ENCODE measurements at regions not wholly inside any gene's neighbourhood (a gene's known extent, or its start where the extent isn't known, plus 50 kb on each side); places are given as distances from the start of the nearest gene placed in this dataset.

DNA sequence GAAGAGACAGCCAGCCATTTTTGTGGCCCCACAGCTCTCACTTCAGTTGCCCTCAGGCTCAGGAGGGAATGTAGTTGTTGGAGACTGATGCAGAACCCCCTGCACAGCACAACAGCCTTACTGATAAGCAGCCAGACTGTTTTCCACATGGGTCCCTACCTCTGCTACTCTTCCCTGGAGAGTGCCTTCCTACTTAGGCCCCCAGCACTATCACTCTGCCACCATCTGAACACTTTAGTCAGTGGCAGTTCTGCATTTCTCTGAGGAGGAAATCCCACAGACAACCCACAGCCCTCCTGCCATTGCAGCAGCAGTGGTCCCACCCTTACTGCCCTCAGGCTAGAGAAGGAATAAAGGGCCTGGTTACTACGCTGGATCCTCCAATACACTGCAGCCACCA is 61.8 kb upstream of the PTPRD start:
- H3K9me3 Mint-ChIP-seq, result peaks cover 9% of the 10 kb centered on the region
- H3K4me3 Mint-ChIP-seq, result no peak overlapping the region
- no peaks in the 10 kb centered on the region for H3K27me3 Mint-ChIP-seq
- H3K36me3 Mint-ChIP-seq, result no peaks in the 10 kb centered on the region
- no peak for ATAC-seq
- H3K4me1 Mint-ChIP-seq, result no peaks in the 10 kb centered on the region
- H3K27ac Mint-ChIP-seq, result no peak overlapping the region

GRCh38 chr9:10678010-10678409 is 65.2 kb upstream of the PTPRD start:
- H3K4me3 Mint-ChIP-seq, result no peak overlapping the region
- H3K9me3 Mint-ChIP-seq, result peaks cover 9% of the 10 kb centered on the region
- H3K27me3 Mint-ChIP-seq, result no peaks in the 10 kb centered on the region
- no peaks in the 10 kb centered on the region for H3K4me1 Mint-ChIP-seq
- H3K27ac Mint-ChIP-seq, result no peak overlapping the region
- ATAC-seq, result no peak
- H3K36me3 Mint-ChIP-seq, result no peaks in the 10 kb centered on the region

- no peak overlapping the region for H3K27ac Mint-ChIP-seq
- H3K4me1 Mint-ChIP-seq, result no peaks in the 10 kb centered on the region
- no peaks in the 10 kb centered on the region for H3K36me3 Mint-ChIP-seq
- H3K9me3 Mint-ChIP-seq, result peaks cover 9% of the 10 kb centered on the region
- no peak overlapping the region for H3K4me3 Mint-ChIP-seq
- no peaks in the 10 kb centered on the region for H3K27me3 Mint-ChIP-seq
- ATAC-seq, result no peak
Measured at GRCh38 chr9:10678790-10679189, 66.0 kb upstream of the PTPRD start.

DNA sequence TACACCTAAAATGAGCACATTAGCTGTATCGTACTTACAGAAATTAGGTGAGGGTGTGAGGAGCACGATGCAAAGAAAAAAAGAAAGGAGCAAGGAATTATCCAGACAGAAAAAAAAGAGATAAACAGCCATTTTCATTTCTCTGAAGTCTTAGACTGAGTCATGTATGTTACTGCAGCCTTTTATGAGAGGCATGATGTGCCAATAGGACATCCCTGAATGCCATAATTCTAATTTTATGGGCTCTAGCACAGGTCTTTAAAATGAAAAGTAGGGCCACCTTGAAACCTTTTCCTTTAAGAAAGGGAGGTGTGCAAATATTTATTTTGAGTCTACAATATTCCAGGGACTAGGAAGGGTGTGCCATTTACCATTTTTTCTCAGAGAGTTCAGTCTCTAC is 74.1 kb upstream of the PTPRD start:
- ATAC-seq, result no peak
- Mint-ChIP-seq H3K4me3 (no peak overlapping the region), H3K9me3 (peaks cover 10% of the 10 kb centered on the region), H3K4me1 (no peaks in the 10 kb centered on the region), H3K36me3 (no peaks in the 10 kb centered on the region), H3K27ac (no peak overlapping the region), H3K27me3 (no peaks in the 10 kb centered on the region)

- no peak for ATAC-seq
- Mint-ChIP-seq H3K27ac (no peak overlapping the region), H3K27me3 (no peaks in the 10 kb centered on the region)
Measured at GRCh38 chr9:10690546-10690945, 77.7 kb upstream of the PTPRD start.

DNA sequence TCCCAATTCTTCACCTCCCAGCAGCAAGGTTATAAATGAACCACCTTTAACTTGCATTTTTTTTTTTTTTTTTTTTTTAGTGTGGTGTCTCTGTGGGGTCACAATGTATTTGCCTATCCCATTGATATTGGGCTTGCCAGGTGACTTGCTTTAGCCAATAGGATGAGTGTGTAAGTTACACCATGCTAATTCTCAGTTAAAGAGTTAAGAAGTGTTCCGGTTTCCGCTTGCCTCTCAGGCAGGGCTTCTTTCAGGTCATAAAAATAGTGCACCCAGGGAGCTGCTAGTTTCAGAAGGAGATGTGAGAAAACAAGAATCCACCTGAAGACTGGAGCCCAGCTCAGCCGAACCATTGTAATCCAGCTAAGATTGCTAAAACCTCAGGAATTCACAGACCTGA is 84.2 kb upstream of the PTPRD start:
- Mint-ChIP-seq H3K9me3 (no peaks in the 10 kb centered on the region), H3K27ac (no peak overlapping the region), H3K4me3 (no peak overlapping the region), H3K4me1 (no peaks in the 10 kb centered on the region), H3K27me3 (no peaks in the 10 kb centered on the region), H3K36me3 (no peaks in the 10 kb centered on the region)
- no peak for ATAC-seq

More at GRCh38 chr9:10690546-10690945, 77.7 kb upstream of the PTPRD start:
- Mint-ChIP-seq H3K4me3 (no peak overlapping the region), H3K36me3 (no peaks in the 10 kb centered on the region), H3K9me3 (peaks cover 7% of the 10 kb centered on the region), H3K4me1 (no peaks in the 10 kb centered on the region)

GRCh38 chr9:10700291-10700690 is 87.5 kb upstream of the PTPRD start:
- Mint-ChIP-seq H3K4me3 (no peak overlapping the region), H3K27me3 (no peaks in the 10 kb centered on the region), H3K27ac (no peak overlapping the region), H3K36me3 (no peaks in the 10 kb centered on the region), H3K4me1 (no peaks in the 10 kb centered on the region), H3K9me3 (peaks cover 3% of the 10 kb centered on the region)
- ATAC-seq, result no peak

GRCh38 chr9:10700915-10701314 is 88.1 kb upstream of the PTPRD start:
- no peaks in the 10 kb centered on the region for H3K36me3 Mint-ChIP-seq
- H3K4me1 Mint-ChIP-seq, result no peaks in the 10 kb centered on the region
- H3K27me3 Mint-ChIP-seq, result no peaks in the 10 kb centered on the region
- peaks cover 3% of the 10 kb centered on the region for H3K9me3 Mint-ChIP-seq
- H3K27ac Mint-ChIP-seq, result no peak overlapping the region
- ATAC-seq, result no peak
- H3K4me3 Mint-ChIP-seq, result no peak overlapping the region

DNA sequence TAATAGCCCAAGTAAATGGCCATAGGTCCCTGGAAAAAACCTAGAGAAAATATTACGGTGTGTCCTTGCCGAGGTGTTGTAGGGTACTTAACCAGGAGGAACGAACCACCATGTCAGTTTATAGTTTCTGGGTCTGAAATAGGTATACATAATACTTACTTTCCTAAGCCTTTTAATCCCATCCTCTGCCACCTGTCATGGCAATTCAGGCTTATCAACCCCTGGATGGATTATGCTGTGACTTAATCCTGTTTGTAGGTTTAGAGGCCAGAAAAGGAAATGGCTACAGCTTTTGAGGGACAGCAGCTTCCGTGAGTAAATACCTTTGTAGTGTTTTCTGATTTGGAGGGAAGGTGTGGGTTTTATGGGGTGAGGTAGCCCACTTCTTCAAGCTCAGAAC is 89.1 kb upstream of the PTPRD start:
- H3K4me1 Mint-ChIP-seq, result no peaks in the 10 kb centered on the region
- H3K27ac Mint-ChIP-seq, result no peak overlapping the region
- no peak overlapping the region for H3K4me3 Mint-ChIP-seq
- peaks cover 3% of the 10 kb centered on the region for H3K9me3 Mint-ChIP-seq
- ATAC-seq, result no peak
- no peaks in the 10 kb centered on the region for H3K27me3 Mint-ChIP-seq
- H3K36me3 Mint-ChIP-seq, result no peaks in the 10 kb centered on the region

DNA sequence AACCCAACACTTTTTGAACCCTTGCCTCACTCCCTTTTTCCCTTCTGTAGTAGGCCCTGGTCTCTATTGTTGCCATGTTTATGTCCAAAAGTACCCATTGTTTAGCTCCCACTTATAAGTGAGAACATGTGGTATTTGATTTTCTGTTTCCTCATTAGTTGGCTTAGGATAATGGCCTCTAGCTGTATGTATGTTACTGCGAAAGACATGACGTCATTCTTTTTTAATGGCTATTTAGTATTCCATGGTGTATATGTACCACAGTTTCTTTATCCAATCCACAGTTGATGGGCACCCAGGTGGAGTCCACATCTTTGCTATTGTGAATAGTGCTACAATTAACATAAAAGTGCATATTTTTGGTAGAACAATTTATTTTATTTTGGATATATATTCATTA is 90.3 kb upstream of the PTPRD start:
- H3K27ac Mint-ChIP-seq, result no peak overlapping the region
- no peak for ATAC-seq
- peaks cover 3% of the 10 kb centered on the region for H3K9me3 Mint-ChIP-seq
- no peaks in the 10 kb centered on the region for H3K4me1 Mint-ChIP-seq
- no peak overlapping the region for H3K4me3 Mint-ChIP-seq
- no peaks in the 10 kb centered on the region for H3K27me3 Mint-ChIP-seq
- H3K36me3 Mint-ChIP-seq, result no peaks in the 10 kb centered on the region

- H3K9me3 Mint-ChIP-seq, result peaks cover 3% of the 10 kb centered on the region
- H3K27me3 Mint-ChIP-seq, result no peaks in the 10 kb centered on the region
- H3K4me1 Mint-ChIP-seq, result no peaks in the 10 kb centered on the region
- ATAC-seq, result no peak
- no peaks in the 10 kb centered on the region for H3K36me3 Mint-ChIP-seq
- no peak overlapping the region for H3K4me3 Mint-ChIP-seq
- no peak overlapping the region for H3K27ac Mint-ChIP-seq
Measured at GRCh38 chr9:10704720-10705119, 91.9 kb upstream of the PTPRD start.

DNA sequence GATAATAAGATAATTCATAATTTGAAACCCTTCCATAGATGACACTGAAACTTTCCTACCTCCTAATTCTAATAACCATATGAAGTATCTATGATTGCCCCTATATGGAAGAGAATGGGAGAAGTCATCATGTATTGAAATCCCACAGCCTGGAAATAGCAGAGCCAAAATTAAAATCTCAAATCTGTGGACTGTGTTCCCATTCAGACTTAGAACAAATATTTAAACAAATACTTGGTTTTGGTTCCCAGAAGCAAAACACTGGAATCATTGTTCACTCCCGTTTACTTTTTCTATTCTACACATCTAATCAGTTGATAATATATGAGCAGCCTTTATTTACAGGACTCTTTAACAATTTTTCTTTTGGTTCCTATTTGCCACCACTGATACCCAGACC is 92.6 kb upstream of the PTPRD start:
- Mint-ChIP-seq H3K4me3 (no peak overlapping the region), H3K9me3 (peaks cover 3% of the 10 kb centered on the region), H3K27ac (no peak overlapping the region), H3K36me3 (no peaks in the 10 kb centered on the region), H3K27me3 (no peaks in the 10 kb centered on the region), H3K4me1 (no peaks in the 10 kb centered on the region)
- ATAC-seq, result no peak

- no peak for ATAC-seq
- Mint-ChIP-seq H3K27ac (no peak overlapping the region), H3K4me1 (no peaks in the 10 kb centered on the region), H3K27me3 (no peaks in the 10 kb centered on the region), H3K4me3 (no peak overlapping the region), H3K9me3 (peaks cover 3% of the 10 kb centered on the region), H3K36me3 (no peaks in the 10 kb centered on the region)
Measured at GRCh38 chr9:10706788-10707187, 94.0 kb upstream of the PTPRD start.

GRCh38 chr9:10721301-10721700 is 108.5 kb upstream of the PTPRD start:
- Mint-ChIP-seq H3K4me1 (no peaks in the 10 kb centered on the region), H3K9me3 (no peaks in the 10 kb centered on the region), H3K36me3 (no peaks in the 10 kb centered on the region), H3K27ac (no peak overlapping the region), H3K4me3 (no peak overlapping the region), H3K27me3 (no peaks in the 10 kb centered on the region)
- ATAC-seq, result no peak

DNA sequence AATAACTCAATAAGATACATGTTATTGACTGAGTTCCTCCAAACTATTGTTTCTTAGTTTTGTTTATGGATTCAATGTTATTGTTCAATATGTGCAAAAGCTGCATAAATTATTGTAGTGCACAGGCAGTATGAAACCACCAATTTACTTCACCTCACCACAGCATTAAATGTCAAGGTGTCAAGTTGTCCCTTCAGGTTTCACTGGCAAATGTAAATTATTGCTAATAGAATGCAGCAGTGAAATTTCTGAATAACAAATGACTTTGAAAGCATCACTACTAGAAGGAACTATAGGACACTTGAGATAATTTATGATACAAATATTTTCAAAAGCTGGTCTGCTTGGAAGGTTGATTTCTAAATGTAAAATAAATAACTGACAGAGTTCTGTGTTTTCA is 116.4 kb upstream of the PTPRD start:
- ATAC-seq, result no peak
- Mint-ChIP-seq H3K4me1 (no peaks in the 10 kb centered on the region), H3K27ac (no peak overlapping the region), H3K36me3 (no peaks in the 10 kb centered on the region), H3K27me3 (no peaks in the 10 kb centered on the region), H3K9me3 (peaks cover 3% of the 10 kb centered on the region), H3K4me3 (no peak overlapping the region)

GRCh38 chr9:10744669-10745068 is 131.9 kb upstream of the PTPRD start:
- Mint-ChIP-seq H3K4me1 (no peaks in the 10 kb centered on the region), H3K9me3 (no peaks in the 10 kb centered on the region), H3K4me3 (no peak overlapping the region), H3K27ac (no peak overlapping the region), H3K27me3 (no peaks in the 10 kb centered on the region), H3K36me3 (no peaks in the 10 kb centered on the region)
- no peak for ATAC-seq

- Mint-ChIP-seq H3K36me3 (no peaks in the 10 kb centered on the region), H3K4me3 (no peak overlapping the region), H3K9me3 (peaks cover 3% of the 10 kb centered on the region), H3K27me3 (no peaks in the 10 kb centered on the region), H3K4me1 (no peaks in the 10 kb centered on the region), H3K27ac (no peak overlapping the region)
- ATAC-seq, result no peak
Measured at GRCh38 chr9:10753474-10753873, 140.7 kb upstream of the PTPRD start.

Data from stimulated activated memory B cell treated with anti-CD40 and anti-IgM and Interleukin-4, amounts not matched to agents 10 μg/mL and 1 μg/mL and 100 μg/mL, for 72 hours (primary cell).